ENCODE measurements at regions not wholly inside any gene's neighbourhood (a gene's known extent, or its start where the extent isn't known, plus 50 kb on each side); places are given as distances from the start of the nearest gene placed in this dataset.

DNA sequence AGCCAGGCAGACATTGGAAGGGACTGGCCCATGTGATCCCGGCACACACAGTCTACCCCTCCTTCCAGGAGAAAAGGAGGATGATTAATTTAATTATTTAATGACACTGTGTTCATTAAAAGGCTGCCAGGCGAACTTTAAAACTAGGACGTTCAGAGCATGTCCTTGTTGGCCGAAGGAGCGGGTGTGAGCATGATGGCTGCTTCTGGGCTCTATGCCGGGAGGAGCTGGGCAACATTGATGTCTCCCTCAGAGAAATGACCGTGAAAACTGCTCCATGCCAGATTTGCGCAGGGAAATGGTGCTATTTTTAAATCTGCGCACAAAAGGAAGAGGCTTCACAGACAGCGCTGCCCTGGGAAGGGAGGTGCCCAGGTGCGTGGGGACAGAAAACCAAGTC is 284.9 kb upstream of the IRX4 start:
- Histone ChIP-seq H3K4me1 (ENCODE audit: insufficient read depth, low read length, severe bottlenecking) (no peaks in the 10 kb centered on the region), H3K9ac (ENCODE audit: low read length) (no peak overlapping the region), H3K36me3 (ENCODE audit: insufficient read depth, low read length) (no peaks in the 10 kb centered on the region), H3K27me3 (ENCODE audit: insufficient read depth, low read length) (no peaks in the 10 kb centered on the region), H3K4me2 (ENCODE audit: low read length) (no peak overlapping the region), H4K20me1 (ENCODE audit: insufficient read depth, low read length) (no peaks in the 10 kb centered on the region), H3F3A (ENCODE audit: insufficient read depth, low read length) (no peaks in the 10 kb centered on the region), H3K9me3 (ENCODE audit: low read length) (no peaks in the 10 kb centered on the region), H3K79me2 (ENCODE audit: insufficient read depth, low read length) (no peaks in the 10 kb centered on the region), H3K27ac (ENCODE audit: low read depth, low read length, poor library complexity, severe bottlenecking) (no peak overlapping the region), H3K4me3 (ENCODE audit: low read depth, low read length, poor library complexity, severe bottlenecking) (no peak overlapping the region), H3K9me2 (ENCODE audit: low read depth, low read length) (no peaks in the 10 kb centered on the region), H2AFZ (ENCODE audit: low read length) (no peak overlapping the region)
- TF ChIP-seq EZH2 (IDR thresholded peaks at IDR 0.05; ENCODE audit: borderline replicate concordance, low read length) = no peak
- TF ChIP-seq, protein P1, sequence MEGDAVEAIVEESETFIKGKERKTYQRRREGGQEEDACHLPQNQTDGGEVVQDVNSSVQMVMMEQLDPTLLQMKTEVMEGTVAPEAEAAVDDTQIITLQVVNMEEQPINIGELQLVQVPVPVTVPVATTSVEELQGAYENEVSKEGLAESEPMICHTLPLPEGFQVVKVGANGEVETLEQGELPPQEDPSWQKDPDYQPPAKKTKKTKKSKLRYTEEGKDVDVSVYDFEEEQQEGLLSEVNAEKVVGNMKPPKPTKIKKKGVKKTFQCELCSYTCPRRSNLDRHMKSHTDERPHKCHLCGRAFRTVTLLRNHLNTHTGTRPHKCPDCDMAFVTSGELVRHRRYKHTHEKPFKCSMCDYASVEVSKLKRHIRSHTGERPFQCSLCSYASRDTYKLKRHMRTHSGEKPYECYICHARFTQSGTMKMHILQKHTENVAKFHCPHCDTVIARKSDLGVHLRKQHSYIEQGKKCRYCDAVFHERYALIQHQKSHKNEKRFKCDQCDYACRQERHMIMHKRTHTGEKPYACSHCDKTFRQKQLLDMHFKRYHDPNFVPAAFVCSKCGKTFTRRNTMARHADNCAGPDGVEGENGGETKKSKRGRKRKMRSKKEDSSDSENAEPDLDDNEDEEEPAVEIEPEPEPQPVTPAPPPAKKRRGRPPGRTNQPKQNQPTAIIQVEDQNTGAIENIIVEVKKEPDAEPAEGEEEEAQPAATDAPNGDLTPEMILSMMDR (IDR thresholded peaks at IDR 0.05; ENCODE audit: low read length) = no peak

DNA sequence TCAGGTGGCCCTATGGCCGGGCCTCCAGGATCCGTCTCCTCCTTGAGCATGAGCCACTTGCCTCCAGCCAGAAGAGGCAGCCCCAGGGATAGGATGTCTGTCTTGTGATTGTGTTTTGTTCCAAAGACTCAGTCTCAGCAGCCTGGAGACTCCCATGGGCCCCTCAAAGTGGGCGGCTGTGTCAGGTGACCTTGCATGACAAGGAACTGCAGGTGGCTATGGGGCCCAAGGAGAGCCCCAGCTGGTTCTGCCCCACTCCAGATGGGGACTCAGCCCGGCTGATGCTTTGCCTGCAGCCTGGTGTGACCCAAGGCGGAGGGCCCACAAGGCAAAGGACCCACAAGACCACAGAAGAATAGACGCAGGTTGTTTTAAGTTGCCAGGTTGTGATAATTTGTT is 284.3 kb upstream of the IRX4 start:
- Histone ChIP-seq H3F3A (ENCODE audit: insufficient read depth, low read length) (no peaks in the 10 kb centered on the region), H3K4me1 (ENCODE audit: insufficient read depth, low read length, severe bottlenecking) (no peaks in the 10 kb centered on the region), H3K27me3 (ENCODE audit: insufficient read depth, low read length) (no peaks in the 10 kb centered on the region), H4K20me1 (ENCODE audit: insufficient read depth, low read length) (no peaks in the 10 kb centered on the region), H3K4me2 (ENCODE audit: low read length) (no peak overlapping the region), H3K27ac (ENCODE audit: low read depth, low read length, poor library complexity, severe bottlenecking) (no peak overlapping the region), H3K36me3 (ENCODE audit: insufficient read depth, low read length) (no peaks in the 10 kb centered on the region), H3K4me3 (ENCODE audit: low read depth, low read length, poor library complexity, severe bottlenecking) (no peak overlapping the region), H3K9me2 (ENCODE audit: low read depth, low read length) (no peaks in the 10 kb centered on the region), H3K79me2 (ENCODE audit: insufficient read depth, low read length) (no peaks in the 10 kb centered on the region), H3K9me3 (ENCODE audit: low read length) (no peaks in the 10 kb centered on the region), H2AFZ (ENCODE audit: low read length) (no peak overlapping the region), H3K9ac (ENCODE audit: low read length) (no peak overlapping the region)
- TF ChIP-seq EZH2 (IDR thresholded peaks at IDR 0.05; ENCODE audit: borderline replicate concordance, low read length) = no peak
- TF ChIP-seq, protein P1 (IDR thresholded peaks at IDR 0.05; ENCODE audit: low read length) = no peak

DNA sequence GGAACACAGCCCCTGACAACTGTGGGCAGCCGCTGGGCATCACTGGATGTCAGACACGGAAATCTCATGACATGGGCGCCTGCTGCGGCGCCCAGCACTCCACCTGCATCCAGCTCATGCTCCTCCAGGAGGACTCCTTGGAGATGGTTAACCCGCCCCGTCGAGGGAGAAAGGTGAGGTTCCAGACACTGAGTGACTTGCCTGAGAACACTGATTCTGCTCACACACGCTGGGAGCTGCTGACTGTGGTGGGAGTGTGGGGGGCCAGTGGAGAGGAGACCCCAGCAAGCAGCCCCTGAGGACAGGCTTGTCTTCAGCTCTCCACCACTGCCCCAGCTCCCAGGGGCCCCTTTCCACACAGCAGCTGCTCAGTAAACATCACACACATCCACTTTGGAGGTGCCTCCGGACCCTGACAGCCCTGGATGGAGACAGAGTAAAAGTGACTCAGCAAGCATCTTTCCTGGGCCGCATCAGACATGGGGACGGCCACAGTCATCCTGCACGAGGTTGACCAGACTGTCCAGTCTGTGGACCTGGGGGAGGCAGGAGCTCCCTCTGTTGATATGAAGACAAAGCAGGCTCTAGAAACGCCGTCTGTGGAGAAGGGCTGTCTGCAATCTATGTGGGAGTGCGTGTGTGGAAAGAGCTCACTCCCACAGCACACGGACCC is 283.7 kb upstream of the IRX4 start:
- H3K4me1 ChIP-seq (ENCODE audit: insufficient read depth, low read length, severe bottlenecking) = no peaks in the 10 kb centered on the region
- H3K27me3 ChIP-seq (ENCODE audit: insufficient read depth, low read length) = no peaks in the 10 kb centered on the region
- H2AFZ ChIP-seq (ENCODE audit: low read length) = no peak overlapping the region
- H3K4me2 ChIP-seq (ENCODE audit: low read length) = no peak overlapping the region
- no peak overlapping the region for H3K27ac ChIP-seq (ENCODE audit: low read depth, low read length, poor library complexity, severe bottlenecking)
- H3K9me2 ChIP-seq (ENCODE audit: low read depth, low read length) = no peaks in the 10 kb centered on the region
- no peaks in the 10 kb centered on the region for H3K79me2 ChIP-seq (ENCODE audit: insufficient read depth, low read length)
- no peaks in the 10 kb centered on the region for H3K9me3 ChIP-seq (ENCODE audit: low read length)
- H3K4me3 ChIP-seq (ENCODE audit: low read depth, low read length, poor library complexity, severe bottlenecking) = no peak overlapping the region
- TF ChIP-seq, protein P1 (IDR thresholded peaks at IDR 0.05; ENCODE audit: low read length) = no peak
- TF ChIP-seq EZH2 (IDR thresholded peaks at IDR 0.05; ENCODE audit: borderline replicate concordance, low read length) = no peak
- no peaks in the 10 kb centered on the region for H3K36me3 ChIP-seq (ENCODE audit: insufficient read depth, low read length)
- H3F3A ChIP-seq (ENCODE audit: insufficient read depth, low read length) = no peaks in the 10 kb centered on the region
- H4K20me1 ChIP-seq (ENCODE audit: insufficient read depth, low read length) = no peaks in the 10 kb centered on the region
- H3K9ac ChIP-seq (ENCODE audit: low read length) = no peak overlapping the region

All from OCI-LY1 (cell line).